GM23338 (cell line): ENCODE measurements at regions not wholly inside any gene's neighbourhood (a gene's known extent, or its start where the extent isn't known, plus 50 kb on each side); places are given as distances from the start of the nearest gene placed in this dataset.
A peak's percentile ranks its signal among the peaks of the same experiment; 100 is the strongest.

ENCODE experiments used
- ATAC-seq: fragments of 200-7000 bp; cut with Tn5 transposase; 3 replicates; pipeline ENCODE4 v1.9.1; 2020
- DNase-seq: peaks from one replicate; pipeline ENCODE4 v3.0.0-alpha.2; 2015; ENCODE audit warnings: low spot score
- H2AFZ ChIP-seq: fragments of 200-600 bp; sonication (generic); 2 replicates; pipeline ENCODE4 v1.8.0; 2016; ENCODE audit warnings: antibody characterized with exemption, mild to moderate bottlenecking, moderate library complexity
- H3F3A ChIP-seq: fragments of 200-600 bp; sonication (generic); replicated peaks from 2 replicates; pipeline ENCODE4 v1.8.0; 2017; ENCODE audit warnings: antibody characterized with exemption, mixed run types, low read depth
- H3K27ac ChIP-seq: fragments of 200-600 bp; sonication (generic); 2 replicates; pipeline ENCODE4 v1.6.1; 2016; ENCODE audit warnings: low read depth
- H3K27me3 ChIP-seq: fragments of 200-600 bp; sonication (generic); 2 replicates; pipeline ENCODE4 v1.8.0; 2016; ENCODE audit warnings: mild to moderate bottlenecking, mixed run types, moderate library complexity; ENCODE audit not compliant: insufficient read depth
- H3K36me3 ChIP-seq: fragments of 200-600 bp; sonication (generic); 2 replicates; pipeline ENCODE4 v1.8.0; 2016; ENCODE audit warnings: mild to moderate bottlenecking; ENCODE audit not compliant: insufficient read depth
- H3K4me1 ChIP-seq: fragments of 200-600 bp; sonication (generic); 2 replicates; pipeline ENCODE4 v1.8.0; 2016; ENCODE audit warnings: mild to moderate bottlenecking, moderate library complexity; ENCODE audit not compliant: insufficient read depth
- H3K4me2 ChIP-seq: fragments of 200-600 bp; sonication (generic); 2 replicates; pipeline ENCODE4 v1.7.1; 2017; ENCODE audit warnings: mixed run types
- H3K4me3 ChIP-seq: fragments of 200-600 bp; sonication (generic); 2 replicates; pipeline ENCODE4 v1.6.1; 2016; ENCODE audit warnings: mixed run types
- H3K79me2 ChIP-seq: fragments of 200-600 bp; sonication (generic); replicated peaks from 2 replicates; pipeline ENCODE4 v1.8.0; 2017; ENCODE audit warnings: mild to moderate bottlenecking; ENCODE audit not compliant: insufficient read depth
- H3K9me2 ChIP-seq: fragments of 200-600 bp; sonication (generic); 2 replicates; pipeline ENCODE4 v1.8.0; 2017; ENCODE audit not compliant: insufficient read depth
- H4K20me1 ChIP-seq: fragments of 200-600 bp; sonication (generic); replicated peaks from 2 replicates; pipeline ENCODE4 v1.8.0; 2017; ENCODE audit warnings: mild to moderate bottlenecking; ENCODE audit not compliant: insufficient read depth
- H3K27ac Mint-ChIP-seq: 2 replicates; pipeline ENCODE4 v1.8.0; 2020; ENCODE audit warnings: inconsistent platforms, mild to moderate bottlenecking, moderate library complexity, mixed read lengths
- H3K27me3 Mint-ChIP-seq: 3 replicates; pipeline ENCODE4 v1.8.0; 2022; ENCODE audit warnings: low read depth, mild to moderate bottlenecking, moderate library complexity, mixed read lengths, inconsistent platforms; ENCODE audit not compliant: insufficient read depth, poor library complexity
- H3K36me3 Mint-ChIP-seq: 3 replicates; pipeline ENCODE4 v1.8.0; 2021; ENCODE audit warnings: low read depth, mild to moderate bottlenecking, inconsistent platforms, moderate library complexity, mixed read lengths
- H3K4me1 Mint-ChIP-seq: 3 replicates; pipeline ENCODE4 v1.8.0; 2020; ENCODE audit warnings: mild to moderate bottlenecking, inconsistent platforms, mixed read lengths
- H3K4me3 Mint-ChIP-seq: 3 replicates; pipeline ENCODE4 v1.8.0; 2021; ENCODE audit warnings: moderate library complexity, mild to moderate bottlenecking, inconsistent platforms, mixed read lengths
- H3K9me3 Mint-ChIP-seq: 3 replicates; pipeline ENCODE4 v1.8.0; 2020; ENCODE audit warnings: moderate library complexity, mild to moderate bottlenecking, inconsistent platforms, mixed read lengths
- CREB1 ChIP-seq: fragments of 250-450 bp; sonication (Bioruptor Pico); IDR thresholded peaks from 2 replicates; pipeline ENCODE4 v1.5.0; 2020; ENCODE audit warnings: low read depth, mild to moderate bottlenecking, moderate library complexity
- EZH2 ChIP-seq: fragments of 200-600 bp; sonication (generic); IDR thresholded peaks from one replicate; pipeline ENCODE4 v1.8.0; 2017; ENCODE audit warnings: antibody characterized with exemption, mild to moderate bottlenecking, low read depth; ENCODE audit not compliant: unreplicated experiment
- EZH2phosphoT487 ChIP-seq: fragments of 200-600 bp; sonication (generic); IDR thresholded peaks from one replicate; pipeline ENCODE4 v1.8.1; 2018; ENCODE audit warnings: antibody characterized with exemption; ENCODE audit not compliant: unreplicated experiment
- NANOG ChIP-seq: IDR thresholded peaks from 2 replicates; pipeline ENCODE4 v1.6.1; 2016; ENCODE audit warnings: antibody characterized with exemption, borderline replicate concordance
- TF ChIP-seq, protein P1 (sequence below): fragments of 250-450 bp; sonication (Bioruptor Pico); IDR thresholded peaks from 2 replicates; pipeline ENCODE4 v1.5.0; 2020; ENCODE audit warnings: mild to moderate bottlenecking, moderate library complexity
- TF ChIP-seq, protein P2 (sequence below), 2 experiments: fragments of 200-600 bp in 1 of 2; sonication (generic) in 1 of 2; conservative IDR thresholded peaks; 2 replicates each; pipeline versions ENCODE4 v1.5.1 to v1.6.1; 2016 to 2017; ENCODE audit warnings: antibody characterized with exemption in 2 of 2, low read depth in 2 of 2, mild to moderate bottlenecking in 2 of 2, moderate library complexity in 1 of 2

DNA sequence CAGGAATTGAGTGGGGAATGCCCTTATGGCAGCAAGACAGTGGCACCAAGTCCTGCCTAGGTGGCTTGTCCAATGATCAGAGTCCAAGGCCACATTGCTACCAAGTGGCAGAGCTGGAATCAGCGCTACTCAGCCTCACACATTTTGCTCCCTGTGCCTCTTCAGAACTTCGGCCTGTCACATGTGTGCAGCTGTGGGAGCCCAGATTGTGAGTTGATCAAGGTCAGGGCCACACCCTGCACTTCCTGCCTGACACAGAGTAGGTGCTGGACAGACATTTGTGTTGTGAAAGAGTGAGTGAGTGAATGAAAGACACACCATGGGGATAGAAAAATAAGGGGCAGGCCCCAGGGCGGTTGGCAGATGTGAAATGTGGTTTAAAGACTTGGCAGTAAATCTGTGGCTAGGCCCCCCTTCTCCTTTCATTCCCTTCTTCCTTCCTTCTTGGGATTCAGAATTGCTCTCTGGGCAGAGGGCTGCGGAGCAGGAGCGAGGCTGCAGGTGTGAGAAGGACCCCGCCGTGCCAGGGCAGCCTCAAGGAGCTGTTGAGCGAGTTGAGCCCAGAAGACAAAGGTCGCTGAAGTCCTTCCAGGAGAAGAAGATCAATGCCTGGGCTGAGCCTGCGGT, 83.5 kb downstream of the SLC25A47 start (continued):
- TF ChIP-seq, protein P1, sequence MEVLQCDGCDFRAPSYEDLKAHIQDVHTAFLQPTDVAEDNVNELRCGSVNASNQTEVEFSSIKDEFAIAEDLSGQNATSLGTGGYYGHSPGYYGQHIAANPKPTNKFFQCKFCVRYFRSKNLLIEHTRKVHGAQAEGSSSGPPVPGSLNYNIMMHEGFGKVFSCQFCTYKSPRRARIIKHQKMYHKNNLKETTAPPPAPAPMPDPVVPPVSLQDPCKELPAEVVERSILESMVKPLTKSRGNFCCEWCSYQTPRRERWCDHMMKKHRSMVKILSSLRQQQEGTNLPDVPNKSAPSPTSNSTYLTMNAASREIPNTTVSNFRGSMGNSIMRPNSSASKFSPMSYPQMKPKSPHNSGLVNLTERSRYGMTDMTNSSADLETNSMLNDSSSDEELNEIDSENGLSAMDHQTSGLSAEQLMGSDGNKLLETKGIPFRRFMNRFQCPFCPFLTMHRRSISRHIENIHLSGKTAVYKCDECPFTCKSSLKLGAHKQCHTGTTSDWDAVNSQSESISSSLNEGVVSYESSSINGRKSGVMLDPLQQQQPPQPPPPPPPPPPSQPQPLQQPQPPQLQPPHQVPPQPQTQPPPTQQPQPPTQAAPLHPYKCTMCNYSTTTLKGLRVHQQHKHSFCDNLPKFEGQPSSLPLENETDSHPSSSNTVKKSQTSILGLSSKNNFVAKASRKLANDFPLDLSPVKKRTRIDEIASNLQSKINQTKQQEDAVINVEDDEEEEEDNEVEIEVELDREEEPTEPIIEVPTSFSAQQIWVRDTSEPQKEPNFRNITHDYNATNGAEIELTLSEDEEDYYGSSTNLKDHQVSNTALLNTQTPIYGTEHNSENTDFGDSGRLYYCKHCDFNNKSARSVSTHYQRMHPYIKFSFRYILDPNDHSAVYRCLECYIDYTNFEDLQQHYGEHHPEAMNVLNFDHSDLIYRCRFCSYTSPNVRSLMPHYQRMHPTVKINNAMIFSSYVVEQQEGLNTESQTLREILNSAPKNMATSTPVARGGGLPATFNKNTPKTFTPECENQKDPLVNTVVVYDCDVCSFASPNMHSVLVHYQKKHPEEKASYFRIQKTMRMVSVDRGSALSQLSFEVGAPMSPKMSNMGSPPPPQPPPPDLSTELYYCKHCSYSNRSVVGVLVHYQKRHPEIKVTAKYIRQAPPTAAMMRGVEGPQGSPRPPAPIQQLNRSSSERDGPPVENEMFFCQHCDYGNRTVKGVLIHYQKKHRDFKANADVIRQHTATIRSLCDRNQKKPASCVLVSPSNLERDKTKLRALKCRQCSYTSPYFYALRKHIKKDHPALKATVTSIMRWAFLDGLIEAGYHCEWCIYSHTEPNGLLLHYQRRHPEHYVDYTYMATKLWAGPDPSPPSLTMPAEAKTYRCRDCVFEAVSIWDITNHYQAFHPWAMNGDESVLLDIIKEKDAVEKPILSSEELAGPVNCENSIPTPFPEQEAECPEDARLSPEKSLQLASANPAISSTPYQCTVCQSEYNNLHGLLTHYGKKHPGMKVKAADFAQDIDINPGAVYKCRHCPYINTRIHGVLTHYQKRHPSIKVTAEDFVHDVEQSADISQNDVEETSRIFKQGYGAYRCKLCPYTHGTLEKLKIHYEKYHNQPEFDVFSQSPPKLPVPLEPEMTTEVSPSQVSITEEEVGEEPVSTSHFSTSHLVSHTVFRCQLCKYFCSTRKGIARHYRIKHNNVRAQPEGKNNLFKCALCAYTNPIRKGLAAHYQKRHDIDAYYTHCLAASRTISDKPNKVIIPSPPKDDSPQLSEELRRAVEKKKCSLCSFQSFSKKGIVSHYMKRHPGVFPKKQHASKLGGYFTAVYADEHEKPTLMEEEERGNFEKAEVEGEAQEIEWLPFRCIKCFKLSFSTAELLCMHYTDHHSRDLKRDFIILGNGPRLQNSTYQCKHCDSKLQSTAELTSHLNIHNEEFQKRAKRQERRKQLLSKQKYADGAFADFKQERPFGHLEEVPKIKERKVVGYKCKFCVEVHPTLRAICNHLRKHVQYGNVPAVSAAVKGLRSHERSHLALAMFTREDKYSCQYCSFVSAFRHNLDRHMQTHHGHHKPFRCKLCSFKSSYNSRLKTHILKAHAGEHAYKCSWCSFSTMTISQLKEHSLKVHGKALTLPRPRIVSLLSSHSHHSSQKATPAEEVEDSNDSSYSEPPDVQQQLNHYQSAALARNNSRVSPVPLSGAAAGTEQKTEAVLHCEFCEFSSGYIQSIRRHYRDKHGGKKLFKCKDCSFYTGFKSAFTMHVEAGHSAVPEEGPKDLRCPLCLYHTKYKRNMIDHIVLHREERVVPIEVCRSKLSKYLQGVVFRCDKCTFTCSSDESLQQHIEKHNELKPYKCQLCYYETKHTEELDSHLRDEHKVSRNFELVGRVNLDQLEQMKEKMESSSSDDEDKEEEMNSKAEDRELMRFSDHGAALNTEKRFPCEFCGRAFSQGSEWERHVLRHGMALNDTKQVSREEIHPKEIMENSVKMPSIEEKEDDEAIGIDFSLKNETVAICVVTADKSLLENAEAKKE (CRISPR knock-in tag): no peak
- TF ChIP-seq, protein P2, sequence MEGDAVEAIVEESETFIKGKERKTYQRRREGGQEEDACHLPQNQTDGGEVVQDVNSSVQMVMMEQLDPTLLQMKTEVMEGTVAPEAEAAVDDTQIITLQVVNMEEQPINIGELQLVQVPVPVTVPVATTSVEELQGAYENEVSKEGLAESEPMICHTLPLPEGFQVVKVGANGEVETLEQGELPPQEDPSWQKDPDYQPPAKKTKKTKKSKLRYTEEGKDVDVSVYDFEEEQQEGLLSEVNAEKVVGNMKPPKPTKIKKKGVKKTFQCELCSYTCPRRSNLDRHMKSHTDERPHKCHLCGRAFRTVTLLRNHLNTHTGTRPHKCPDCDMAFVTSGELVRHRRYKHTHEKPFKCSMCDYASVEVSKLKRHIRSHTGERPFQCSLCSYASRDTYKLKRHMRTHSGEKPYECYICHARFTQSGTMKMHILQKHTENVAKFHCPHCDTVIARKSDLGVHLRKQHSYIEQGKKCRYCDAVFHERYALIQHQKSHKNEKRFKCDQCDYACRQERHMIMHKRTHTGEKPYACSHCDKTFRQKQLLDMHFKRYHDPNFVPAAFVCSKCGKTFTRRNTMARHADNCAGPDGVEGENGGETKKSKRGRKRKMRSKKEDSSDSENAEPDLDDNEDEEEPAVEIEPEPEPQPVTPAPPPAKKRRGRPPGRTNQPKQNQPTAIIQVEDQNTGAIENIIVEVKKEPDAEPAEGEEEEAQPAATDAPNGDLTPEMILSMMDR (conservative IDR thresholded peaks at IDR 0.05; ENCODE audit: low read depth in 2 of 2): no peak

DNA sequence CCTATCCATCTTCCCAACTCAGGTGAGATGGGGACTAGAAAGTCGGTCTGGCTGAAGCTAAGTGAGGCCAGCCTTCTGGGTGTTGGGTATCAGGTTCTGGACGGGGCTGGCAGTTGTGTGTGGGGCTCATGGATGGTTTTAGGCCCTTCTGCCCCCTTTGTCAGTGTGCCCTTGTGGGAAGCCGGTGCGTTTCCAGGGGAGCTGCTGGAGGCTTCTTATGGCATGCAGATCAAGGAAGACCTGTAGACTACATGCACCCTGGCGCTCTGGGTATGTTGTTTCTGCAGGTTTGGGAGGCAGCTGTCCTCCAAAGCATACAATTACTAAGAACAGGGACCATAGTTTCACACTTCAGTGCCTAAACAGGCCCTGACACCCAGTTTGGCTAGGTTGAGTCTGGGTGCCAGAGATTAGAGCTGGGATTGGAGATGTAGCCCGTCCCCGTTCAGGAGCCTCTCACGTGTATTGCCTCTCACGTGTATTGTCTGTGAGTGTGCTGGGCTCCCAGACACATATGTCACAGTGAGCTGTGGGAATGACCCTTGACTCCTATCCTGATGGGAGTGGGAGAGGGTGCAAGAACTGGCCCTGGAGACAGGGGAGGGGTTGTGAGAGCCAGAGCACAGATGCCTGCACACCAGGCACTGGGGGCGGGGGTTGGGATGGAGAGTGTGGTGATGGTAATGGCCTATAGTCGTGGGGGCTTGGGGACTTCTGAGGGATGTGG, 84.4 kb downstream of the SLC25A47 start:
- Histone ChIP-seq H3K27ac (no peak overlapping the region; the same call in 1 of the 2 replicates), H2AFZ (no peak overlapping the region), H3K4me3 (no peak overlapping the region), H3K79me2 (peaks cover 3% of the 10 kb centered on the region; the same call in 1 of the 2 replicates), H3K9me2 (no peaks in the 10 kb centered on the region), H3K4me2 (no peak overlapping the region), H3F3A (no peaks in the 10 kb centered on the region), H3K36me3 (no peaks in the 10 kb centered on the region), H4K20me1 (no peaks in the 10 kb centered on the region), H3K4me1 (peaks cover 31% of the 10 kb centered on the region), H3K27me3 (no peaks in the 10 kb centered on the region)
- H3K27me3 Mint-ChIP-seq: peaks cover 10% of the 10 kb centered on the region
- H3K4me3 Mint-ChIP-seq: no peak overlapping the region
- peaks cover 57% of the 10 kb centered on the region for H3K4me1 Mint-ChIP-seq
- DNase-seq (no peak), ATAC-seq (no peak)
- H3K36me3 Mint-ChIP-seq: no peaks in the 10 kb centered on the region
- peak overlapping the region; percentile 72; the same call in 1 of the 2 replicates for H3K27ac Mint-ChIP-seq
- no peaks in the 10 kb centered on the region for H3K9me3 Mint-ChIP-seq
- no peak for TF ChIP-seq EZH2phosphoT487
- no peak for TF ChIP-seq EZH2
- no peak for TF ChIP-seq CREB1 (CRISPR knock-in tag)
- TF ChIP-seq NANOG: no peak
